AG10803 (cell line): ENCODE measurements at regions not wholly inside any gene's neighbourhood (a gene's known extent, or its start where the extent isn't known, plus 50 kb on each side); places are given as distances from the start of the nearest gene placed in this dataset.

Experiments used
- DNase-seq: peaks from one replicate; pipeline ENCODE4 v3.0.0; 2010; ENCODE audit warnings: low read depth
- H3K4me3 ChIP-seq: 2 replicates; pipeline ENCODE4 v1.5.1; 2011; ENCODE audit warnings: mild to moderate bottlenecking, low read length, control low read depth
- CTCF ChIP-seq: conservative IDR thresholded peaks from 2 replicates; pipeline ENCODE4 v1.5.1; 2011; ENCODE audit warnings: mild to moderate bottlenecking, low read length, control low read depth, inconsistent platforms

GRCh38 chr13:93101226-93101734 is 125.3 kb upstream of the GPC6 start:
- no peak overlapping the region for H3K4me3 ChIP-seq
- TF ChIP-seq CTCF, result no peak
- DNase-seq, result no peak

GRCh38 chr13:93104270-93104669 is 122.3 kb upstream of the GPC6 start:
- DNase-seq, result no peak
- no peak for TF ChIP-seq CTCF

GRCh38 chr13:93108111-93108601 is 118.5 kb upstream of the GPC6 start:
- DNase-seq, result no peak
- no peak overlapping the region for H3K4me3 ChIP-seq
- no peak for TF ChIP-seq CTCF

More at GRCh38 chr13:93104270-93104669, 122.3 kb upstream of the GPC6 start:
- no peak overlapping the region for H3K4me3 ChIP-seq

- no peak overlapping the region for H3K4me3 ChIP-seq
- no peak for DNase-seq
- no peak for TF ChIP-seq CTCF
Measured at GRCh38 chr13:93116809-93117208, 109.8 kb upstream of the GPC6 start.

GRCh38 chr13:93118081-93118615 is 108.5 kb upstream of the GPC6 start:
- DNase-seq, result no peak
- TF ChIP-seq CTCF, result no peak
- no peak overlapping the region for H3K4me3 ChIP-seq

- no peak for TF ChIP-seq CTCF
- no peak for DNase-seq
- H3K4me3 ChIP-seq, result no peak overlapping the region
Measured at GRCh38 chr13:93140912-93141311, 85.7 kb upstream of the GPC6 start.

GRCh38 chr13:93144031-93144430 is 82.6 kb upstream of the GPC6 start:
- DNase-seq, result no peak
- TF ChIP-seq CTCF, result no peak
- H3K4me3 ChIP-seq, result no peak overlapping the region
